CD4-positive, alpha-beta T cell treated with Interleukin-17A for 4 hours (primary cell): ENCODE measurements at regions not wholly inside any gene's neighbourhood (a gene's known extent, or its start where the extent isn't known, plus 50 kb on each side); places are given as distances from the start of the nearest gene placed in this dataset.

Experiments
- DNase-seq: peaks from one replicate; pipeline ENCODE4 v3.0.0-alpha.2; 2020; ENCODE audit warnings: mixed read lengths

DNA sequence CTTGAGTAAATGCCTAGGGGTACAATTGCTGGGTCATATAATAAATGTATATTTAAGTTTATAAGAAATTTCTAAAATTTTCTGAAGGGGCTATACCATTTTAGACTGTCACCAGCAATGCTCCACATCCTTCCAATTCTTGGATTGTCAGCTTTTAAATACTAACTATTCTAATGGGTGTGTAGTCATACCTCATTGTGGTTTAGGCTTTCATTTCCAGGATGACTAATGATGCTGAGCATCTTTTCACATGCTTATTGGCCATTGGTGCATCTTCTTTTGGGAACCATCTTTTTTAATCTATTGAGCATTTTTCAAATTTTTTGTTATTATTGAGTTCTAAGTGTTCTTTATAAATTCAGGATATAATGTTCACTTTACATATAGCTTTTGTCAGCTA is 52.5 kb upstream of the CORO2B start:
- no peak for DNase-seq

DNA sequence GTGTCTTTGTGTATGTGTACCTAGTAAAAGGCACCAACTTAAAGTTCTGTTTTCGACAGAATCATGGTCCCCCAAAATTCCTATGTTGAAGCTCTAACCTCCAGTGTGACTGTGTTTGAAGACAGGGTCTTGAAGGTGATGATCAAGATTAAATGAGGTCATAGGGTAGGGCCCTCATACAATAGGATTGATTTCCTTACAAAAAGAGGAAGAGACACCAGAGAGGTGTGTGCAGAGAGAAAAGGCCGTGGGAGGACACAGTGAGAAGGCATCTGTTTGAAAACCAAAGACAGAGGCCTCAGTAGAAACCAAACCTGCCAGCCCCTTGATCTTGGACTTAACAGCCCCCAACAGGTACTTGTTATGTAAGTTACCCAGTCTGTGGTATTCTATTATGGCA is 52.0 kb upstream of the CORO2B start:
- no peak for DNase-seq

- no peak for DNase-seq
Measured at GRCh38 chr15:68528626-68529290, 50.0 kb upstream of the CORO2B start.
